ENCODE measurements at regions not wholly inside any gene's neighbourhood (a gene's known extent, or its start where the extent isn't known, plus 50 kb on each side); places are given as distances from the start of the nearest gene placed in this dataset.
A peak's percentile ranks its signal among the peaks of the same experiment; 100 is the strongest.

- ATAC-seq (no peak), DNase-seq (ENCODE audit: low spot score) (peak; percentile 7)
Measured at GRCh38 chr1:29641921-29642320, 405.6 kb downstream of the PTPRU start.

- DNase-seq (ENCODE audit: low spot score): peak; percentile 38
- ATAC-seq: no peak
Measured at GRCh38 chr1:29640428-29640785, 404.1 kb downstream of the PTPRU start.

GRCh38 chr1:29639741-29640427 is 403.6 kb downstream of the PTPRU start:
- ATAC-seq (no peak), DNase-seq (ENCODE audit: low spot score) (peak; percentile 31)

- ATAC-seq (no peak), DNase-seq (ENCODE audit: low spot score) (peak; percentile 4)
Measured at GRCh38 chr1:29639156-29639736, 402.9 kb downstream of the PTPRU start.

GRCh38 chr1:29638281-29638680 is 402.0 kb downstream of the PTPRU start:
- ATAC-seq: no peak
- DNase-seq (ENCODE audit: low spot score): peak; percentile 6

DNA sequence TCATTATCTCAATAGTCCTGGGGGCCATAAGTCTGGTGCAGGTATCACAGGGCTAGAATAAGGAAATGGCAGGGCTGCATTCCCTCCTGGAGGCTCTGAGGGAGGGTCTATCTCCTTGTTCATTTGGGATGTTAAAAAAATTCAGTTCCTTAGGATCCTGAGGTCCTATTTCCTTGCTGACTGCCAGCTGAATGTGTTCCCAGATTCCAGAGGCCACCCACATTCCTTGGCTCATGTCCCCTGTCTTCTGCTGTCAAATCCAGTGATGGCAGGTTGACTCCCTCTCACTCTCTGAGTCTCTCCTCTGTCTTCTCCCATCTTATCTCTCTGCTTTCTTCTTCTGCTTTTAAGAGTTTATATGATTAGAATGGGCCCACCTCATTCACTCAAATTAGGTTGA is 400.6 kb downstream of the PTPRU start:
- ATAC-seq (no peak), DNase-seq (ENCODE audit: low spot score) (no peak)

GRCh38 chr1:29635501-29636263 is 399.4 kb downstream of the PTPRU start:
- peak; percentile 21 for DNase-seq (ENCODE audit: low spot score)
- ATAC-seq: no peak

DNA sequence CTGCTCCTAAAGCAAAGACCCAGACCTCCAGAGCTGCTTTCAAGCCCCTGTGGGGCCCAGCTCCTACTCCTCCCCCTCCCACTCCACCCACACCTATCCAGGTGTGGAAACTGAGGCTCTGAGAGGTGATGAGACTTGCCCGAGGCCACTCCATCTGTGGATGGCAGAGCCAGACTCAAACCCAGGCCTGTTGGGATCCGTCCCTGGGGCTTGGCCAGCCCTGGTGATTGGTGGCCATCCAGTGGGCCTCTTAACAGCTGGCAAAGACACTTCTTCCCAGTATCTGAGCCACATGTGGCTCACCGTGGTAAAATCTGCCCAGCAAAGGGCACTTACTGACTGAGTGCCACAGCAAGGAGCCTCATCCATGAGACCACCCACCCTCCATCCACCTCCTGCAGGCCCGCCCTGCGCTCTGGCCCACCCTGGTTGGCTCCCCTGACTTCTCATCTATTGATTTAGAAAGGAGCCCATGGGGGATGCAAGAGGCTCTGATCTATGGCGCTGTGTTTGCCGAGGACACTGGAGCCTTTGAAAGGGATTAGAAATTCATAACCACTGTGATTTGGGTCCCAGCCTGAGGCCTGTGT is 398.5 kb downstream of the PTPRU start:
- DNase-seq (ENCODE audit: low spot score) (peak; percentile 28), ATAC-seq (no peak)

GRCh38 chr1:29634324-29634723 is 398.0 kb downstream of the PTPRU start:
- DNase-seq (ENCODE audit: low spot score) (peak; percentile 14), ATAC-seq (no peak)

DNA sequence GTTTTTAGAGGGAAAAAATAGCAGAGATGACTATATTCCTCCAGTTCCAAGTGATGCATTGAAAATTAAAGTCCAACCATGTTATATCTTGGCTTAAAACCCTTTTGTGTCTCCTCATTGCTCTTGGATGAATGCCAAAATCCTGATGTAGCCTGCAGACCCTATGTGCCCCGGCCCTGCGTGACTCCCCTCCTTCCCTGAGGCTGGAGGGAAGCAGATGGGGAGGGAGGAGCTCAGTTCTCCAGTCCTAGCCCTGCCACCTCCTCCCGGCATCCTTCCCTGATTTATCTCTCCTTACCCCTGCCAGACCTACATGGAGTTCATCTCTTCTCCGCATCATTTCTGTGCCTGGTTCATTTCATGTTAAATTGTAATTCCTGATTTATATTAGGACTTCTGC is 397.4 kb downstream of the PTPRU start:
- ATAC-seq (no peak), DNase-seq (ENCODE audit: low spot score) (no peak)

- peak; percentile 28 for DNase-seq (ENCODE audit: low spot score)
- no peak for ATAC-seq
Measured at GRCh38 chr1:29632806-29633615, 396.7 kb downstream of the PTPRU start.

GRCh38 chr1:29631836-29632805 is 395.8 kb downstream of the PTPRU start:
- ATAC-seq (no peak), DNase-seq (ENCODE audit: low spot score) (peak; percentile 39)

DNA sequence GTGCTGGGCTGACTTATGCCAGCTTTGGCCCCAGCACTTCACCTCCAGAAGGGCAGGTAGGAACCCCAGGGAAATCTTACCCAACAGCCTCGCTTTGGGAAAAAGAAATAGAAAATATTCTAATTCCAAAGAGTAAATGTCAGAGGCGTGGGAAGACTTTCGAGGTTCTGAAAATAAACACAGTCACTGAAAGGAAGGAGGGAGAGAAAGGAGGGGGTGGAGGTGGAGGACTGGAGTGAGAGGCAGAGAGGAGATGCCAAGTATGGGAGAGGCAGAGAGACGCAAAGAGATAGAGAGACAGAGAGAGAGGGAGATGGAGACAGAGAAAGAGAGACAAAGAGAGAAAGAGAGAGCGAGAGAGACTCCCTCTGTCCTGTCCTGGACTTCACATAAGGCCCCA is 395.0 kb downstream of the PTPRU start:
- no peak for ATAC-seq
- DNase-seq (ENCODE audit: low spot score): peak; percentile 7

DNA sequence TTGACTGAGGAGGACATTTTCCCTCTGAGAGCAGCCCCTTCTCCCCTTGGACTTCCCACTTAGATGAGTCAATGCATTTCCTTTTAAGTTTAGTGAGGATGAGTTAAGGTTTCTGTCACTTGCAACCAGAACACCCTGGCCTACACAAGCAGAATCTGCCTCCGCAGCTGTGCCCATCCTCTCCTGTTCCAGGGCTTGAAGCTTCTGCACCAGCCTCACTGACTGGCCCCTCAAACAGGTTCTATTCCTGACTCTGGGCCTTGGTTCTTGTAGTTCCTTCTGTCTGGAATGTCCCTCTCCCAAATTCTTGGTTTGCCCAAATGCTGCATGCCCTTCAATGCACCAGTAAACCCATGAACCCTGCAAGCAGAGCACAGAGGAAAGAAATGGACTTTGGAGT is 394.4 kb downstream of the PTPRU start:
- ATAC-seq (no peak), DNase-seq (ENCODE audit: low spot score) (peak; percentile 11)

DNA sequence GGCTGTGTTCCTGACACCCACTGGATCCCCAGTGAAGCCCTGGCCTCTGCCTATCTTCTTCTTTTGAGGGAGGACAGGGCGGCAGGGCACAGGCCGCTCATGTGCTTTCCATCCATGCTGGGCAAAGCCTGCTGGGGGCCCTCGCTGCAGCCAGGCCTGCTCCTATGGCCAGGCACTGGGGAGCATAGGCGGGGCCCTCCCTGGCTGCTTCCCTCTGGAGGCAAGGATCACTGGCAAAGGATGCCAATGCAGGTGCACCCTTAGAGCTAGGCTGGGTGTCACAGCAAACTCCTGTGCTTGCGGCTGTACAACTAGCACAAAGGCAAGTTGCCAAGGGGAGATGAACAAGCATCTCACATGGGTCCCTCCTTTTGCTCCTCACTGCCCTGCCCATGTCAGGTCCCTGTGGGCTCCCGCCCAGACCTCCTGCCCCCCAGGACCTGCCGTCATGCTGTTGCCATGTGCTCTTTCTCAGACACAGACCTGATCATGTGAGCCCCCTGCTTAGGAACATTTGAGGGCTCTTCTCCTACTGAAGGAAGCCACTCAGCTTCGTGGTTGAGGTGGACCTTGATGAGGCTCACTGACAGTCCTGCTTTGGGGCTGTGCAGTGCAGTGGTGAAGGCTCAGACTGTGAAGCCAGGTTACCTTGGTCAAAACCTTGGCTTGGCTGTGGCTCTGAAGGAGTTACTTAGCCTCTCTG is 393.6 kb downstream of the PTPRU start:
- peak; percentile 32 for DNase-seq (ENCODE audit: low spot score)
- no peak for ATAC-seq

DNA sequence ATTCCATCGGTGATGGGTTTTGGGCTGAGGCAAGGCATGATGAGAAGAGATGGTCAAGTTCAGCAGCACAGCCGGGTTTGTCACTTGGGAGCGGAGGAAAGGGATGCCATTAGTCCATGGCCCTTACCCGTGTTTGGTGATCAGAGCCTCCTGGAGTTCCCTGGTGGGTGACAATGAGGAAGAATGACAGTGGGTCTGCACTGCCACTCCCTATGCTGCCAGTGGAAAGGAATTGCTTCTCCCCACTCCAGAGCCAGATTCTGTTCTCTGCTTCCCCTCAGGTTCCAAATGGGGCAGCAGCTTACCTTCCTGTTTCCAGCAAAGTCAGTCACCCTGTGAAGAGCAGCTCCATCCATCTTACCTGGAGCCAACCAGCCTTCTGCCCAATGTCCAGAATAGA is 393.1 kb downstream of the PTPRU start:
- DNase-seq (ENCODE audit: low spot score) (no peak), ATAC-seq (no peak)

GRCh38 chr1:29628190-29628589 is 391.9 kb downstream of the PTPRU start:
- ATAC-seq: no peak

DNA sequence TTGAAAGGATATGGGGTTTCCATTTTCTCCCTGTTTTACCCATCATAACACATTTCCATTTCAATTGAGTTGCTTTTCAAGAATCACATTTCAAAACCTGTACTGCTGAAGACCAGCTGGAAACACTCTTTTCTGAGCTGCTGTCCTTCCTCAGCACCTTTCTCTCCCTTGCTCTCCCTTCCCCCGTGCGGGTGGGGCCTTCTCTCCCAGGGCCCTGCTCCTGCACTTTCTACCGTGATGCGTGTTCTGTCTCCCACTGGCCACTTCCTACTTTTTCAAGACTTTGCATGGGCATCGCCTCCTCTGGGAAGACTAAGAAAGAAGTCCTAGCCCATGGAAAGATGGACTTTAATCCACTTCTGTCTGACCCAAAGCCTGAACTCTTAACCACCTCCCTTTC is 390.4 kb downstream of the PTPRU start:
- DNase-seq (ENCODE audit: low spot score) (no peak), ATAC-seq (no peak)

More at GRCh38 chr1:29628190-29628589, 391.9 kb downstream of the PTPRU start:
- DNase-seq (ENCODE audit: low spot score): no peak

GRCh38 chr1:29626066-29626465 is 389.7 kb downstream of the PTPRU start:
- ATAC-seq (no peak), DNase-seq (ENCODE audit: low spot score) (no peak)
